ENCODE measurements at regions not wholly inside any gene's neighbourhood (a gene's known extent, or its start where the extent isn't known, plus 50 kb on each side); places are given as distances from the start of the nearest gene placed in this dataset.

GRCh38 chr11:88036701-88037100 is 138.5 kb downstream of the RAB38 start:
- no peak overlapping the region for H3K4me3 ChIP-seq (ENCODE audit: insufficient read depth, low read depth, low read length)
- no peak for FAIRE-seq
- Mint-ChIP-seq H3K4me3 (ENCODE audit: unreplicated experiment) (no peak overlapping the region), H3K27ac (ENCODE audit: unreplicated experiment) (no peak overlapping the region), H3K27me3 (ENCODE audit: low read depth, unreplicated experiment) (no peaks in the 10 kb centered on the region), H3K9me3 (ENCODE audit: unreplicated experiment) (no peaks in the 10 kb centered on the region), H3K4me1 (ENCODE audit: low read depth, unreplicated experiment) (no peaks in the 10 kb centered on the region), H3K36me3 (ENCODE audit: low read depth, unreplicated experiment) (no peaks in the 10 kb centered on the region)
- H2AFZ ChIP-seq (ENCODE audit: low read depth, low read length): no peak overlapping the region
- H3K9ac ChIP-seq (ENCODE audit: low read length): no peak overlapping the region
- H3K4me1 ChIP-seq (ENCODE audit: insufficient read depth, low read length): no peaks in the 10 kb centered on the region
- H4K20me1 ChIP-seq (ENCODE audit: insufficient read depth, low read length): no peaks in the 10 kb centered on the region
- H3K36me3 ChIP-seq (ENCODE audit: insufficient read depth, low read length): no peaks in the 10 kb centered on the region
- H3K9me3 ChIP-seq (ENCODE audit: insufficient read depth, low read depth, low read length): no peaks in the 10 kb centered on the region
- no peaks in the 10 kb centered on the region for H3K79me2 ChIP-seq (ENCODE audit: insufficient read depth, low read length)
- no peak overlapping the region for H3K4me2 ChIP-seq (ENCODE audit: low read length)
- DNase-seq (ENCODE audit: low read depth): no peak
- H3K27ac ChIP-seq (ENCODE audit: low read depth, low read length): no peak overlapping the region
- H3K27me3 ChIP-seq (ENCODE audit: insufficient read depth, low read length): no peaks in the 10 kb centered on the region
- TF ChIP-seq CTCF (IDR thresholded peaks at IDR 0.05; ENCODE audit: insufficient read depth, low read depth, low read length) (no peak), EZH2 (IDR thresholded peaks at IDR 0.05; ENCODE audit: insufficient read depth, low read length) (no peak)

GRCh38 chr11:88035271-88035670 is 140.0 kb downstream of the RAB38 start:
- Histone ChIP-seq H3K9ac (ENCODE audit: low read length) (no peak overlapping the region), H3K27me3 (ENCODE audit: insufficient read depth, low read length) (no peaks in the 10 kb centered on the region), H3K4me2 (ENCODE audit: low read length) (no peak overlapping the region), H2AFZ (ENCODE audit: low read depth, low read length) (no peak overlapping the region), H3K36me3 (ENCODE audit: insufficient read depth, low read length) (no peaks in the 10 kb centered on the region), H3K27ac (ENCODE audit: low read depth, low read length) (no peak overlapping the region), H3K4me1 (ENCODE audit: insufficient read depth, low read length) (no peaks in the 10 kb centered on the region), H3K79me2 (ENCODE audit: insufficient read depth, low read length) (no peaks in the 10 kb centered on the region), H3K9me3 (ENCODE audit: insufficient read depth, low read depth, low read length) (no peaks in the 10 kb centered on the region), H3K4me3 (ENCODE audit: insufficient read depth, low read depth, low read length) (no peak overlapping the region), H4K20me1 (ENCODE audit: insufficient read depth, low read length) (no peaks in the 10 kb centered on the region)
- DNase-seq (ENCODE audit: low read depth) (peak; percentile 2), FAIRE-seq (no peak)
- Mint-ChIP-seq H3K27ac (ENCODE audit: unreplicated experiment) (no peak overlapping the region), H3K4me1 (ENCODE audit: low read depth, unreplicated experiment) (no peaks in the 10 kb centered on the region), H3K4me3 (ENCODE audit: unreplicated experiment) (no peak overlapping the region), H3K27me3 (ENCODE audit: low read depth, unreplicated experiment) (no peaks in the 10 kb centered on the region), H3K36me3 (ENCODE audit: low read depth, unreplicated experiment) (no peaks in the 10 kb centered on the region), H3K9me3 (ENCODE audit: unreplicated experiment) (no peaks in the 10 kb centered on the region)
- TF ChIP-seq EZH2 (IDR thresholded peaks at IDR 0.05; ENCODE audit: insufficient read depth, low read length) (no peak), CTCF (IDR thresholded peaks at IDR 0.05; ENCODE audit: insufficient read depth, low read depth, low read length) (no peak)

- no peak overlapping the region for H3K4me3 Mint-ChIP-seq (ENCODE audit: unreplicated experiment)
- Histone ChIP-seq H3K9ac (ENCODE audit: low read length) (no peak overlapping the region), H3K36me3 (ENCODE audit: insufficient read depth, low read length) (no peaks in the 10 kb centered on the region), H3K27ac (ENCODE audit: low read depth, low read length) (no peak overlapping the region), H3K9me3 (ENCODE audit: insufficient read depth, low read depth, low read length) (no peaks in the 10 kb centered on the region), H2AFZ (ENCODE audit: low read depth, low read length) (no peak overlapping the region), H3K27me3 (ENCODE audit: insufficient read depth, low read length) (no peaks in the 10 kb centered on the region), H4K20me1 (ENCODE audit: insufficient read depth, low read length) (no peaks in the 10 kb centered on the region), H3K4me1 (ENCODE audit: insufficient read depth, low read length) (no peaks in the 10 kb centered on the region), H3K4me2 (ENCODE audit: low read length) (no peak overlapping the region), H3K4me3 (ENCODE audit: insufficient read depth, low read depth, low read length) (no peak overlapping the region), H3K79me2 (ENCODE audit: insufficient read depth, low read length) (no peaks in the 10 kb centered on the region)
- no peak for TF ChIP-seq CTCF (IDR thresholded peaks at IDR 0.05; ENCODE audit: insufficient read depth, low read depth, low read length)
- no peak for TF ChIP-seq EZH2 (IDR thresholded peaks at IDR 0.05; ENCODE audit: insufficient read depth, low read length)
- H3K9me3 Mint-ChIP-seq (ENCODE audit: unreplicated experiment): no peaks in the 10 kb centered on the region
- H3K4me1 Mint-ChIP-seq (ENCODE audit: low read depth, unreplicated experiment): no peaks in the 10 kb centered on the region
- H3K27me3 Mint-ChIP-seq (ENCODE audit: low read depth, unreplicated experiment): no peaks in the 10 kb centered on the region
- H3K36me3 Mint-ChIP-seq (ENCODE audit: low read depth, unreplicated experiment): no peaks in the 10 kb centered on the region
- DNase-seq (ENCODE audit: low read depth) (no peak), FAIRE-seq (no peak)
- H3K27ac Mint-ChIP-seq (ENCODE audit: unreplicated experiment): no peak overlapping the region
These were observed 157.6 kb downstream of the RAB38 start for GRCh38 chr11:88017666-88018065.
